ENCODE measurements at regions not wholly inside any gene's neighbourhood (a gene's known extent, or its start where the extent isn't known, plus 50 kb on each side); places are given as distances from the start of the nearest gene placed in this dataset.

- no peak overlapping the region for H3K27ac ChIP-seq
- intact Hi-C loops (cut with DNase I): no loop called here
- DNase-seq (ENCODE audit: low spot score): no peak
- 35% methylated on average over 2 of the region's 2 CpGs for WGBS
- no peaks in the 10 kb centered on the region for H3K36me3 ChIP-seq
- H3K4me1 ChIP-seq (replicated peaks): no peaks in the 10 kb centered on the region
- no peaks in the 10 kb centered on the region for H3K27me3 ChIP-seq (replicated peaks; ENCODE audit: insufficient read depth)
- no peak for TF ChIP-seq POLR2AphosphoS5 (IDR thresholded peaks at IDR 0.05)
- TF ChIP-seq CTCF (IDR thresholded peaks at IDR 0.05): no peak
- no peak for TF ChIP-seq POLR2A (IDR thresholded peaks at IDR 0.05)
- H3K9me3 ChIP-seq: no peaks in the 10 kb centered on the region
- no peak overlapping the region for H3K4me3 ChIP-seq
Observed at GRCh38 chr10:64486149-64486548, 964.9 kb downstream of the REEP3 start.

DNA sequence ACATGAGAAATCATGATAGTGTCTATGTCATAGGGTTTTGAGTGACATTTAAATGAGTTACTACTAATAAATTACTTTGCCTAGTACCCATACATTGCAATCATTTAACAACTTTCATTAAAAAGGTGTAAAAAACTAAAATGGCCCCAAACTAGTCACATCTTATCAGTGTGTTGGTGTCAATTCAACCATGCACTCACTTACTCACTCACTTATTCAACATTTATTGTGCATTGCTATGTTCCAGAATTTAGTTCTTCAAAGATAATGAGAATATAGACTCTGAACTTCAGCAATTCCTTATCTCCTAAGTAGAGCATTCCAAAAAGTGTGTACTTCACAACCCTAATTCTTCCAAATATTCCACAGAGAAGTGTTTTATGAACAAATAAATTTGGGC lies 965.7 kb downstream of the REEP3 start:
- no peak for DNase-seq (ENCODE audit: low spot score)
- no peak overlapping the region for H3K27ac ChIP-seq
- intact Hi-C loops (cut with DNase I): no loop called here
- no peak overlapping the region for H3K4me3 ChIP-seq
- H3K9me3 ChIP-seq: no peaks in the 10 kb centered on the region
- H3K4me1 ChIP-seq (replicated peaks): no peaks in the 10 kb centered on the region
- TF ChIP-seq POLR2AphosphoS5 (IDR thresholded peaks at IDR 0.05): no peak
- TF ChIP-seq POLR2A (IDR thresholded peaks at IDR 0.05): no peak
- no peak for TF ChIP-seq CTCF (IDR thresholded peaks at IDR 0.05)
- no peaks in the 10 kb centered on the region for H3K27me3 ChIP-seq (replicated peaks; ENCODE audit: insufficient read depth)
- H3K36me3 ChIP-seq: no peaks in the 10 kb centered on the region

- intact Hi-C loops (cut with DNase I): no loop called here
- Histone ChIP-seq H3K27ac (no peak overlapping the region), H3K4me1 (replicated peaks) (no peaks in the 10 kb centered on the region), H3K4me3 (no peak overlapping the region), H3K27me3 (replicated peaks; ENCODE audit: insufficient read depth) (no peaks in the 10 kb centered on the region), H3K9me3 (no peaks in the 10 kb centered on the region), H3K36me3 (no peaks in the 10 kb centered on the region)
- TF ChIP-seq CTCF (IDR thresholded peaks at IDR 0.05) (no peak), POLR2AphosphoS5 (IDR thresholded peaks at IDR 0.05) (no peak), POLR2A (IDR thresholded peaks at IDR 0.05) (no peak)
- DNase-seq (ENCODE audit: low spot score): no peak
Observed at GRCh38 chr10:64494901-64495300, 973.7 kb downstream of the REEP3 start.

DNA sequence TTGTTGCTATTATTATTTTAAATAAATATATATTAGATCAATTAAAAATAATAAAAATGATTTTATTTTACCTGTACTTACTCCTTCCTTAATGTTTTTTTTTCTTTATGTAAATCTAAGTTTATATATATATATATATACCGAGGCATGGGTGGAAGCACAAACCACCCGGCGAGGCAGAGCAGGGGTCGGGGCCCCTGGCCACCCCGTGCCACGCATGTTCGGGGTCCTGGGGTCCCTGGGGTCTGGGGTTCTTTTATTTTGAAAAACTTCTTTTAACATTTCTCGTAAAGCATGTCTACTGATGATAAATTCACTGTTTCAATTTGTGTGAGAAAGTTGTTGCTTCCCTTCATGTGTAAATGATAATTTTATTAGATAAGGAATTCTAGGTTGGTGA lies 976.1 kb downstream of the REEP3 start:
- intact Hi-C loops (cut with DNase I): no loop called here
- 91% methylated on average over 8 of the region's 8 CpGs for WGBS
- Histone ChIP-seq H3K4me1 (replicated peaks) (no peaks in the 10 kb centered on the region), H3K9me3 (no peaks in the 10 kb centered on the region), H3K27me3 (replicated peaks; ENCODE audit: insufficient read depth) (no peaks in the 10 kb centered on the region), H3K36me3 (no peaks in the 10 kb centered on the region), H3K27ac (no peak overlapping the region), H3K4me3 (no peak overlapping the region)
- TF ChIP-seq CTCF (IDR thresholded peaks at IDR 0.05): no peak
- no peak for TF ChIP-seq POLR2A (IDR thresholded peaks at IDR 0.05)
- TF ChIP-seq POLR2AphosphoS5 (IDR thresholded peaks at IDR 0.05): no peak
- DNase-seq (ENCODE audit: low spot score): no peak

- Histone ChIP-seq H3K9me3 (no peaks in the 10 kb centered on the region), H3K36me3 (no peaks in the 10 kb centered on the region), H3K4me1 (replicated peaks) (no peaks in the 10 kb centered on the region), H3K27me3 (replicated peaks; ENCODE audit: insufficient read depth) (no peaks in the 10 kb centered on the region), H3K27ac (no peak overlapping the region), H3K4me3 (no peak overlapping the region)
- DNase-seq (ENCODE audit: low spot score): no peak
- TF ChIP-seq POLR2AphosphoS5 (IDR thresholded peaks at IDR 0.05) (no peak), CTCF (IDR thresholded peaks at IDR 0.05) (no peak), POLR2A (IDR thresholded peaks at IDR 0.05) (no peak)
- intact Hi-C loops (cut with DNase I): no loop called here
Observed at GRCh38 chr10:64501807-64502206, 980.6 kb downstream of the REEP3 start.
